OCI-LY7 (cell line): ENCODE measurements at regions not wholly inside any gene's neighbourhood (a gene's known extent, or its start where the extent isn't known, plus 50 kb on each side); places are given as distances from the start of the nearest gene placed in this dataset.

Experiments used
- BruUV-seq: library from RNA; stranded (reverse); fragments of 400-500 nt; replicated peaks from 2 replicates; lab custom pipeline; 2021; lab: Mats Ljungman, UMichigan
- CTCF ChIA-PET: fragments of 300-600 bp; sonication (Branson Sonifier 250); formaldehyde crosslinking; loops from one replicate; lab custom pipeline; 2022; ENCODE audit warnings: antibody characterized with exemption; ENCODE audit not compliant: unreplicated experiment; lab: Charles Lee
- POLR2A ChIA-PET: fragments of 300-600 bp; sonication (Branson Sonifier 250); formaldehyde crosslinking; loops from one replicate; lab custom pipeline; 2022; ENCODE audit warnings: antibody characterized with exemption; lab: Charles Lee
- DNase-seq: peaks from one replicate; pipeline ENCODE4 v3.0.0-alpha.2; 2015; ENCODE audit warnings: low spot score
- H2AFZ ChIP-seq: fragments of 200-600 bp; sonication (generic), shearing (Covaris generic); 2 replicates; pipeline ENCODE4 v1.6.1; 2014; ENCODE audit warnings: mild to moderate bottlenecking, antibody characterized with exemption, low read length, moderate library complexity
- H3K27ac ChIP-seq: fragments of 200-600 bp; sonication (generic); 2 replicates; pipeline ENCODE4 v1.5.1; 2014; ENCODE audit warnings: mixed run types, low read depth, mild to moderate bottlenecking, moderate library complexity, low read length, inconsistent platforms; ENCODE audit not compliant: poor library complexity, severe bottlenecking
- H3K36me3 ChIP-seq: fragments of 200-600 bp; sonication (generic); 2 replicates; pipeline ENCODE4 v1.6.1; 2014; ENCODE audit warnings: mild to moderate bottlenecking, antibody characterized with exemption, low read length, moderate library complexity, mixed read lengths; ENCODE audit not compliant: insufficient read depth
- H3K4me1 ChIP-seq: fragments of 200-600 bp; sonication (generic); 2 replicates; pipeline ENCODE4 v1.5.1; 2014; ENCODE audit warnings: mild to moderate bottlenecking, low read length; ENCODE audit not compliant: insufficient read depth, poor library complexity, severe bottlenecking
- H3K4me2 ChIP-seq: fragments of 200-600 bp; sonication (generic); 2 replicates; pipeline ENCODE4 v1.6.1; 2014; ENCODE audit warnings: mild to moderate bottlenecking, low read length
- H3K4me3 ChIP-seq: fragments of 200-600 bp; sonication (generic); 2 replicates; pipeline ENCODE4 v1.5.1; 2014; ENCODE audit warnings: mild to moderate bottlenecking, low read depth, low read length; ENCODE audit not compliant: poor library complexity, severe bottlenecking
- H3K79me2 ChIP-seq: fragments of 200-600 bp; sonication (generic); 2 replicates; pipeline ENCODE4 v1.6.1; 2016; ENCODE audit warnings: low read depth, mild to moderate bottlenecking, low read length, moderate library complexity, mixed read lengths; ENCODE audit not compliant: insufficient read depth
- H3K9me2 ChIP-seq: fragments of 200-600 bp; sonication (generic); 2 replicates; pipeline ENCODE4 v1.6.1; 2016; ENCODE audit warnings: mild to moderate bottlenecking, low read length, mixed read lengths; ENCODE audit not compliant: insufficient read depth
- H3K9me3 ChIP-seq: fragments of 200-600 bp; sonication (generic); 2 replicates; pipeline ENCODE4 v1.6.1; 2014; ENCODE audit warnings: mild to moderate bottlenecking, mixed run types, low read length, mixed read lengths
- H4K20me1 ChIP-seq: fragments of 200-600 bp; sonication (generic); 2 replicates; pipeline ENCODE4 v1.6.1; 2014; ENCODE audit warnings: mild to moderate bottlenecking, antibody characterized with exemption, low read length, moderate library complexity, mixed read lengths; ENCODE audit not compliant: insufficient read depth
- CTCF ChIP-seq: fragments of 200-600 bp; sonication (generic); conservative IDR thresholded peaks from 2 replicates; pipeline ENCODE4 v1.5.1; 2014; ENCODE audit warnings: mild to moderate bottlenecking, antibody characterized with exemption, low read length, moderate library complexity, mixed read lengths
- EZH2phosphoT487 ChIP-seq: fragments of 200-600 bp; sonication (generic); IDR thresholded peaks from 2 replicates; pipeline ENCODE4 v1.6.1; 2018; ENCODE audit warnings: low read depth, borderline replicate concordance, mild to moderate bottlenecking, mixed run types, antibody characterized with exemption, low read length, moderate library complexity, mixed read lengths
- intact Hi-C: fragments of 100-400 bp; cut with micrococcal nuclease; formaldehyde crosslinking; loops from one replicate; pipeline ENCODE4 v1.10.0; 2022; ENCODE audit not compliant: unreplicated experiment

GRCh38 chr9:72422214-72422613 lies 57.2 kb upstream of the ZFAND5 start:
- no peak for DNase-seq
- Histone ChIP-seq H4K20me1 (no peaks in the 10 kb centered on the region), H3K4me3 (no peak overlapping the region), H3K9me3 (no peaks in the 10 kb centered on the region), H3K4me2 (no peak overlapping the region), H3K4me1 (no peaks in the 10 kb centered on the region), H3K36me3 (no peaks in the 10 kb centered on the region), H3K79me2 (no peaks in the 10 kb centered on the region), H3K9me2 (no peaks in the 10 kb centered on the region), H3K27ac (no peak overlapping the region), H2AFZ (no peak overlapping the region)
- ChIA-PET POLR2A (interaction anchor here (0.5 kb wide), 1 partner anchor 58 kb away, joined by 3 read pairs; no protein-coding TSS in a partner anchor), CTCF (no interaction called here)
- BruUV-seq = no TSS peak
- TF ChIP-seq CTCF = no peak
- TF ChIP-seq EZH2phosphoT487 = no peak
- intact Hi-C loops = no loop called here

GRCh38 chr9:72420783-72421182 lies 55.8 kb upstream of the ZFAND5 start:
- no peak overlapping the region for H2AFZ ChIP-seq
- H3K4me3 ChIP-seq = no peak overlapping the region
- no peak for TF ChIP-seq CTCF
- TF ChIP-seq EZH2phosphoT487 = no peak
- H3K4me2 ChIP-seq = no peak overlapping the region
- ChIA-PET POLR2A (interaction anchor here (0.7 to 0.8 kb wide), 2 partner anchors 84 to 138 kb away, joined by 3 read pairs; no protein-coding TSS in a partner anchor), CTCF (no interaction called here)
- no peaks in the 10 kb centered on the region for H4K20me1 ChIP-seq
- H3K36me3 ChIP-seq = no peaks in the 10 kb centered on the region
- BruUV-seq = no TSS peak
- no peak overlapping the region for H3K27ac ChIP-seq
- H3K9me2 ChIP-seq = no peaks in the 10 kb centered on the region
- no peak for DNase-seq
- no peaks in the 10 kb centered on the region for H3K9me3 ChIP-seq
- intact Hi-C loops = no loop called here
- H3K79me2 ChIP-seq = no peaks in the 10 kb centered on the region
- no peaks in the 10 kb centered on the region for H3K4me1 ChIP-seq

GRCh38 chr9:72415948-72416347 lies 50.9 kb upstream of the ZFAND5 start:
- H3K9me3 ChIP-seq = no peaks in the 10 kb centered on the region
- intact Hi-C loops = no loop called here
- no peaks in the 10 kb centered on the region for H4K20me1 ChIP-seq

More at GRCh38 chr9:72415948-72416347, 50.9 kb upstream of the ZFAND5 start:
- TF ChIP-seq CTCF (no peak), EZH2phosphoT487 (no peak)
- no peak overlapping the region for H3K4me3 ChIP-seq
- H3K4me2 ChIP-seq = no peak overlapping the region
- no peaks in the 10 kb centered on the region for H3K4me1 ChIP-seq
- ChIA-PET POLR2A (no interaction called here), CTCF (no interaction called here)
- H3K79me2 ChIP-seq = no peaks in the 10 kb centered on the region
- no peak overlapping the region for H3K27ac ChIP-seq
- H3K36me3 ChIP-seq = no peaks in the 10 kb centered on the region
- H2AFZ ChIP-seq = no peak overlapping the region
- H3K9me2 ChIP-seq = no peaks in the 10 kb centered on the region
- BruUV-seq = no TSS peak
- DNase-seq = no peak
